NCI-H446 (cell line): ENCODE measurements at regions not wholly inside any gene's neighbourhood (a gene's known extent, or its start where the extent isn't known, plus 50 kb on each side); places are given as distances from the start of the nearest gene placed in this dataset.
"Not testable (repeated sequence)": the region's sequence is repeated elsewhere in the genome, so short reads cannot be mapped to it uniquely, and the experiment has no call there.

Source experiments
- DNase-seq, 2 experiments: peaks; one replicate each; lab custom pipeline; 2025; lab: John Stamatoyannopoulos, UW

- DNase-seq = peak; percentile 15 to 48
Measured at GRCh38 chr13:107669391-107669993, 545.8 kb downstream of the LIG4 start.

GRCh38 chr13:107665926-107666458 lies 549.3 kb downstream of the LIG4 start:
- DNase-seq = no peak

- no peak for DNase-seq
Measured at GRCh38 chr13:107650081-107650701, 565.1 kb downstream of the LIG4 start.

GRCh38 chr13:107649079-107649478 lies 566.3 kb downstream of the LIG4 start:
- no peak for DNase-seq

- DNase-seq = no peak
Measured at GRCh38 chr13:107644136-107644535, 571.2 kb downstream of the LIG4 start.

- DNase-seq = no peak
Measured at GRCh38 chr13:107643615-107644014, 571.7 kb downstream of the LIG4 start.

- peak; percentile 35 to 78 for DNase-seq
Measured at GRCh38 chr13:107642831-107643230, 572.5 kb downstream of the LIG4 start.

- no peak for DNase-seq
Measured at GRCh38 chr13:107641574-107641973, 573.8 kb downstream of the LIG4 start.

GRCh38 chr13:107625648-107626047 lies 589.7 kb downstream of the LIG4 start:
- no peak for DNase-seq

GRCh38 chr13:107617527-107617926 lies 597.8 kb downstream of the LIG4 start:
- no peak for DNase-seq

- no peak for DNase-seq
Measured at GRCh38 chr13:107612376-107612775, 603.0 kb downstream of the LIG4 start.

GRCh38 chr13:107608736-107609135 lies 606.6 kb downstream of the LIG4 start:
- DNase-seq = no peak

- DNase-seq = no peak
Measured at GRCh38 chr13:107600971-107601370, 614.4 kb downstream of the LIG4 start.

- not testable (repeated sequence) for DNase-seq
Measured at GRCh38 chr13:107596306-107596705, 619.0 kb downstream of the LIG4 start.

GRCh38 chr13:107590556-107590955 lies 624.8 kb downstream of the LIG4 start:
- no peak for DNase-seq

GRCh38 chr13:107587681-107588080 lies 627.7 kb downstream of the LIG4 start:
- DNase-seq = no peak

- no peak for DNase-seq
Measured at GRCh38 chr13:107586216-107586615, 629.1 kb downstream of the LIG4 start.

- peak in 1 of 2 experiments; percentile 42 for DNase-seq
Measured at GRCh38 chr13:107585469-107586180, 629.7 kb downstream of the LIG4 start.

GRCh38 chr13:107582171-107582570 lies 633.2 kb downstream of the LIG4 start:
- DNase-seq = no peak

GRCh38 chr13:107580741-107581412 lies 634.5 kb downstream of the LIG4 start:
- no peak for DNase-seq

- no peak for DNase-seq
Measured at GRCh38 chr13:107576430-107576829, 638.9 kb downstream of the LIG4 start.

GRCh38 chr13:107574517-107575210 lies 640.7 kb downstream of the LIG4 start:
- no peak for DNase-seq
